OCI-LY3 (cell line): ENCODE measurements at regions not wholly inside any gene's neighbourhood (a gene's known extent, or its start where the extent isn't known, plus 50 kb on each side); places are given as distances from the start of the nearest gene placed in this dataset.
A peak's percentile ranks its signal among the peaks of the same experiment; 100 is the strongest.
"Not testable (repeated sequence)": the region's sequence is repeated elsewhere in the genome, so short reads cannot be mapped to it uniquely, and the experiment has no call there.

Source experiments
- H2AFZ ChIP-seq: fragments of 200-600, 300-600 bp; shearing (Covaris generic); 2 replicates; pipeline ENCODE4 v1.6.0; 2014; ENCODE audit warnings: antibody characterized with exemption, low read depth, low read length
- H3K27ac ChIP-seq: fragments of 200-600, 300-600 bp; sonication (generic); 2 replicates; pipeline ENCODE4 v1.5.1; 2014; ENCODE audit warnings: mild to moderate bottlenecking, low read length, moderate library complexity, mixed read lengths
- H3K27me3 ChIP-seq: fragments of 200-600, 300-600 bp; sonication (generic); 2 replicates; pipeline ENCODE4 v1.6.1; 2014; ENCODE audit warnings: low read depth, low read length, mixed read lengths
- H3K36me3 ChIP-seq: fragments of 200-600, 300-600 bp; sonication (generic); replicated peaks from 2 replicates; pipeline ENCODE3; 2014; ENCODE audit warnings: low read depth, low read length, mixed read lengths
- H3K4me1 ChIP-seq: fragments of 300-600, 200-600 bp; sonication (generic); 2 replicates; pipeline ENCODE4 v1.6.1; 2014; ENCODE audit warnings: low read length, mixed read lengths
- H3K4me2 ChIP-seq: fragments of 200-600, 300-600 bp; sonication (generic); 2 replicates; pipeline ENCODE4 v1.6.1; 2014; ENCODE audit warnings: low read length, mixed read lengths
- H3K4me3 ChIP-seq: fragments of 300-600, 200-600 bp; sonication (generic); 2 replicates; pipeline ENCODE4 v1.5.1; 2014; ENCODE audit warnings: antibody characterized with exemption, mild to moderate bottlenecking, low read length, moderate library complexity
- H3K79me2 ChIP-seq: fragments of 300-600, 200-600 bp; shearing (Covaris generic); 2 replicates; pipeline ENCODE4 v1.6.1; 2014; ENCODE audit warnings: mild to moderate bottlenecking, low read length, mixed read lengths
- H3K9ac ChIP-seq: fragments of 300-600, 200-600 bp; shearing (Covaris generic); 2 replicates; pipeline ENCODE4 v1.6.0; 2014; ENCODE audit warnings: mild to moderate bottlenecking, low read length, moderate library complexity
- H3K9me3 ChIP-seq: fragments of 200-600, 300-600 bp; shearing (Covaris generic); 2 replicates; pipeline ENCODE4 v1.6.1; 2014; ENCODE audit warnings: low read length, mixed read lengths; ENCODE audit not compliant: insufficient read depth
- H4K20me1 ChIP-seq: fragments of 200-600, 300-600 bp; sonication (generic); 2 replicates; pipeline ENCODE4 v1.6.1; 2016; ENCODE audit warnings: low read length, mixed read lengths; ENCODE audit not compliant: insufficient read depth
- CTCF ChIP-seq: fragments of 200-600, 300-600 bp; sonication (generic); IDR thresholded peaks from 2 replicates; pipeline ENCODE4 v1.5.1; 2014; ENCODE audit warnings: antibody characterized with exemption, low read length, low read depth
- EZH2phosphoT487 ChIP-seq: fragments of 200-600 bp; shearing (Covaris generic); IDR thresholded peaks from 2 replicates; pipeline ENCODE4 v1.6.1; 2018; ENCODE audit warnings: antibody characterized with exemption, mixed run types, low read depth

GRCh38 chr3:550471-550870, 353.9 kb downstream of the CHL1 start:
- TF ChIP-seq EZH2phosphoT487: no peak
- no peak for TF ChIP-seq CTCF
- Histone ChIP-seq H2AFZ (no peak overlapping the region), H3K9ac (no peak overlapping the region), H3K27ac (no peak overlapping the region), H4K20me1 (no peaks in the 10 kb centered on the region), H3K4me2 (no peak overlapping the region), H3K36me3 (no peaks in the 10 kb centered on the region), H3K9me3 (no peaks in the 10 kb centered on the region), H3K4me1 (no peaks in the 10 kb centered on the region), H3K4me3 (no peak overlapping the region), H3K79me2 (no peaks in the 10 kb centered on the region), H3K27me3 (no peaks in the 10 kb centered on the region)

DNA sequence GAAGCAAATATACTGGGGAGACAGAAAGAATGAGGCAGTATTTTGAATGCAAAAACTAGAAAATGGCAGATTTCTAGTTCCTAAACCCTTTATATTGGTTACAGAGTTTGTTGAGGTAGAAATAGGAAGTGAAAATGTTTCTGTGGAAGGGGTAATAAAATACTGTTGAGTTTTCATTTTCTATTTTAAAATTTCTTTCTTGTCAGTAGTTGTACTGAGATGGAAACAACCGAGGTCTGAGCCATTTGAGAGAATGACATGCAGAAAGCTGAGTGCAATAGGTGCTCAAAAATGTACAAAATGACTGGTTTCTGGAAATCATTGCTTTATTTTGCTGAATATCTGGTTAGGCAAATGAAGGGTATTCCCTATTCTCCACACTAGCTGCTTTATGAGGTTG, 361.4 kb downstream of the CHL1 start:
- Histone ChIP-seq H2AFZ (no peak overlapping the region), H3K9ac (no peak overlapping the region), H3K27ac (peak overlapping the region; percentile 70), H3K9me3 (peaks cover 3% of the 10 kb centered on the region; the same call in 1 of the 2 replicates), H3K4me1 (peaks cover 27% of the 10 kb centered on the region), H4K20me1 (no peaks in the 10 kb centered on the region), H3K4me2 (peak overlapping the region; percentile 55), H3K79me2 (no peaks in the 10 kb centered on the region), H3K4me3 (peak overlapping the region; percentile 16), H3K27me3 (no peaks in the 10 kb centered on the region), H3K36me3 (no peaks in the 10 kb centered on the region)
- TF ChIP-seq EZH2phosphoT487: no peak
- TF ChIP-seq CTCF: no peak

DNA sequence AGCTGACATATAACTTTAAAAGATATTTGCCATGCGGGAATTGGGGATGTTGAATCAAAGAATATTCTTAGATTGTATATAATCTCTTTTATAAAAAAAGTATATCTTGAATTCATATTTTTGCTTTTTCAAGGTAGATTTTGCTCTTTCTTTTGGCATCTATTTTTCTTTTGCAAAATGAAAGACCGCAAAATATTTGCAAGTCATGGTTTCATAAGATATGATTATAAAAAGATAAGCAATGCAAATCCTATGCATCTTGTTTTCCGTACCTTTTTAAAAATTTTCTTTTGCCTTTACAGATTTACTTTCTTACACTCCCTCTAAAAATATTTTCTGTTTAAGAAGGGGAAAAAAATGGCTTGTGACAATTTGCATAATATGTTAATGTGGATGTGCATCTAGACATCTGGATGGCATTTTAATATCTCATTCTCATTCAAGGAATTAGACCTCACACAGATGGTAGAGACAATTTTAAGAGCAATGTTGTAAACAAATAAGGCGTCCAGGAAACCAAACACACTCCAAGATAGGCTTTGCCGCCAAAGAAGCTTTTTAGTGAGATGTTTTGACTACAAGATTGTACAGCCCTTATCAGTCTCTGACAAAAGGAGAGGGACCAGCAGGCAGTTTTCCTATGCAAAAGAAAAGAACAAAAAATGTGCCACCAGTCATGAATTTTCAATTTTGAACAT, 371.1 kb downstream of the CHL1 start:
- Histone ChIP-seq H3K27ac (no peak overlapping the region), H3K4me1 (no peaks in the 10 kb centered on the region), H2AFZ (no peak overlapping the region), H3K79me2 (no peaks in the 10 kb centered on the region), H3K27me3 (no peaks in the 10 kb centered on the region), H3K4me2 (no peak overlapping the region), H3K9ac (no peak overlapping the region), H3K36me3 (no peaks in the 10 kb centered on the region), H3K9me3 (no peaks in the 10 kb centered on the region), H4K20me1 (no peaks in the 10 kb centered on the region), H3K4me3 (no peak overlapping the region)
- TF ChIP-seq CTCF: no peak
- no peak for TF ChIP-seq EZH2phosphoT487

- H3K4me1 ChIP-seq, H3K36me3 ChIP-seq, H3K4me2 ChIP-seq, H3K27ac ChIP-seq, H3K27me3 ChIP-seq, H3K9ac ChIP-seq, H3K79me2 ChIP-seq, H3K9me3 ChIP-seq, H4K20me1 ChIP-seq, H3K4me3 ChIP-seq, H2AFZ ChIP-seq: not testable (repeated sequence)
Measured at GRCh38 chr3:579529-579928, 383.0 kb downstream of the CHL1 start.

DNA sequence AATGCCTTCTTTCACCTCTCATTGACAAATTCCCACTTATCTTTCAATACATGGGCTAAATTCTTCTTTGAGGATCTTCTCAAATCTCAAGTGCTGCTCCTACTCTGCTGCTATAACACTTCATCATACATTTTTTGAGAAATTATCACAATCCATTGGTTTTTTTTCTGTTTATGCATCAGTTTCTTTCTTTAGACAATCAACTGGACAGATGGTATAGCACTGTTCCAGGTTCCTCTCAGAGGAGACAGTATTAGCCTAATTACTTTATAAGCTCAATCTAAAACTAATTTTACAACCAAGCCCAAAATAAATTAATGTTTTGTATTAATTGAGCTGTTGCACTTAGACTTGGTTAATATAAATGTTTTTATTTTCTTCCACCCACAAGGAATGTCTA, 392.5 kb downstream of the CHL1 start:
- not testable (repeated sequence) for H3K27me3 ChIP-seq, H3K4me1 ChIP-seq, H3K9ac ChIP-seq, H4K20me1 ChIP-seq, H3K27ac ChIP-seq, H2AFZ ChIP-seq, H3K4me2 ChIP-seq, H3K36me3 ChIP-seq, H3K9me3 ChIP-seq, H3K4me3 ChIP-seq, H3K79me2 ChIP-seq

GRCh38 chr3:597304-597703, 400.7 kb downstream of the CHL1 start:
- not testable (repeated sequence) for H3K27me3 ChIP-seq, H2AFZ ChIP-seq, H3K79me2 ChIP-seq, H4K20me1 ChIP-seq, H3K9ac ChIP-seq, H3K4me3 ChIP-seq, H3K9me3 ChIP-seq, H3K36me3 ChIP-seq
- Histone ChIP-seq H3K27ac (peak overlapping the region; percentile 71), H3K4me2 (peak overlapping the region; percentile 46; the same call in 1 of the 2 replicates), H3K4me1 (peaks cover 11% of the 10 kb centered on the region)

DNA sequence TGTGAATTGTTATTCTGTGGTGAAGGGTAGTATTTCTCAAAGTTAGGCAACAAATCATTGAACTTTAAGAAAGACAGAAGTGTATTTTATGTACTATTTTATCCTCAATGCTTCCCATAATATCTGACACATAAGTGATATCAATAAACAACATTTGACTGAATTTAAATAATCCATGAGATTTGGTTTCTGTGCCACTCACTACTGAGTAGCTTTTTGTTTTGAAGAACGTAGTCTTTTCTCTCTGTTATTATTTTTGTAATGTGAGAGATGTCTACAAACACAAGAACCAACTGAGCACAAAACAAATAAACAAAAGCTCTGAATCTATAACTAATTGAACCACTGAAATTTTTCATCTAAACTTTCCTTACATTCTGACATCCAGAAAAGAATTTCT, 401.2 kb downstream of the CHL1 start:
- not testable (repeated sequence) for H3K27me3 ChIP-seq, H2AFZ ChIP-seq, H3K9ac ChIP-seq, H3K4me3 ChIP-seq, H3K36me3 ChIP-seq, H3K9me3 ChIP-seq, H4K20me1 ChIP-seq, H3K79me2 ChIP-seq
- Histone ChIP-seq H3K4me1 (peaks cover 11% of the 10 kb centered on the region), H3K4me2 (peak overlapping the region; percentile 41), H3K27ac (peak overlapping the region; percentile 71)
